ENCODE measurements at regions not wholly inside any gene's neighbourhood (a gene's known extent, or its start where the extent isn't known, plus 50 kb on each side); places are given as distances from the start of the nearest gene placed in this dataset.
A peak's percentile ranks its signal among the peaks of the same experiment; 100 is the strongest.

DNA sequence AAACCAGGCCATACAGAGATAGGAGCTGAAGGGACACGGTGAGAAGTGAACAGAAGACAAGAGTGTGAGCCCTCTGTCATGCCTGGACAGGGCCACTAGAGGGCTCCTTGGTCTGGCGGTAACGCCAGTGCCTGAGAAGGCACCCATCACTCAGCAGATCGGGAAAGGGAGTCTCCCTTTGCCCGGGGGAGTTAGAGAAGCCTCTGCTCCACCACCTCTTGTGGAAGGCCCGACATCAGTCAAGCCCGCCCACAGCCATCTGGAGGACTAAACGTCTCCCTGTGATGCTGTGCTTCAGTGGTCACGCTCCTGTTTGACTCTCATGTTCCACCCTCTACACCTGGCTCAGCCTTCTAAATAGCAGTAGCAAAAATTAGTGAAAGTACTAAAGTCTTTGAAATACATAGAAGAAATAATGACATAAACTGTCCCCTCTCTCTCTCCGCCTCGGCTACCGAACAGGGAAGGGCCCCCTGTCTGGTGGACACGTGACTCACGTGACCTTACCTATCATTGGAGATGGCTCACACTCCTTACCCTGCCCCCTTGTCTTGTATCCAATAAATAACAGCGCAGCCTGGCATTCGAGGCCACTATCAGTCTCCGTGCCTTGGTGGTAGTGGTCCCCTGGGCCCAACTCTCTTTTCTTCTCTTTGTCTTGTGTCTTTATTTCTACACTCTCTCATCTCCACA lies 66.7 kb downstream of the RPP21 start:
- Histone ChIP-seq H3K4me3 (ENCODE audit: low read depth, low read length) (no peak overlapping the region), H3K27me3 (ENCODE audit: insufficient read depth, low read depth, severe bottlenecking) (peaks cover 97% of the 10 kb centered on the region), H3K27ac (no peak overlapping the region), H3K36me3 (no peaks in the 10 kb centered on the region), H3K9me3 (ENCODE audit: severe bottlenecking) (peaks cover 26% of the 10 kb centered on the region)
- DNase-seq, result peak; percentile 92
- TF ChIP-seq, protein P1, sequence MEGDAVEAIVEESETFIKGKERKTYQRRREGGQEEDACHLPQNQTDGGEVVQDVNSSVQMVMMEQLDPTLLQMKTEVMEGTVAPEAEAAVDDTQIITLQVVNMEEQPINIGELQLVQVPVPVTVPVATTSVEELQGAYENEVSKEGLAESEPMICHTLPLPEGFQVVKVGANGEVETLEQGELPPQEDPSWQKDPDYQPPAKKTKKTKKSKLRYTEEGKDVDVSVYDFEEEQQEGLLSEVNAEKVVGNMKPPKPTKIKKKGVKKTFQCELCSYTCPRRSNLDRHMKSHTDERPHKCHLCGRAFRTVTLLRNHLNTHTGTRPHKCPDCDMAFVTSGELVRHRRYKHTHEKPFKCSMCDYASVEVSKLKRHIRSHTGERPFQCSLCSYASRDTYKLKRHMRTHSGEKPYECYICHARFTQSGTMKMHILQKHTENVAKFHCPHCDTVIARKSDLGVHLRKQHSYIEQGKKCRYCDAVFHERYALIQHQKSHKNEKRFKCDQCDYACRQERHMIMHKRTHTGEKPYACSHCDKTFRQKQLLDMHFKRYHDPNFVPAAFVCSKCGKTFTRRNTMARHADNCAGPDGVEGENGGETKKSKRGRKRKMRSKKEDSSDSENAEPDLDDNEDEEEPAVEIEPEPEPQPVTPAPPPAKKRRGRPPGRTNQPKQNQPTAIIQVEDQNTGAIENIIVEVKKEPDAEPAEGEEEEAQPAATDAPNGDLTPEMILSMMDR (IDR thresholded peaks at IDR 0.05; ENCODE audit: low read depth, low read length), result peak; percentile 92

DNA sequence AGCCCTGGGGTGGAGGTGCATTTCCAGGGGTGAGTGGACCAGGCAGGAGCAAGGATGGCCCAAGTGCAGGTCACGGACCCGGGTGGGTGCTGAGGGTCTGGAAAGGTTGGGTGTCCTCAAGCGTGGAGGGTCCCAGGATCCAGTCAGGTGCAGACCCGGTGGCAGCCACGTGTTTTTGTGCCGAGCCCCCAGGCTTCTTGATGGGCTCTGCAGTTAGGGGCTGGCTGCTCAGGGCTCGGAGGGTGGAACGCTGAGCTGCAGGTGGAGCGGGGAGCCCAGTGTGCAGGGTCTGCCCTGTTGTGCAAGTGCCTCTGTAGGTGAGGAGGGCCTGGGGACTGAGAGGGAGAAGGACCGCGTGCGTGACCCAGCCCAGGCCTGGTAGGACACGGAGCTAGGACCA lies 70.9 kb upstream of the HLA-E start:
- Histone ChIP-seq H3K27me3 (ENCODE audit: insufficient read depth, low read depth, severe bottlenecking) (peaks cover 88% of the 10 kb centered on the region), H3K9me3 (ENCODE audit: severe bottlenecking) (peaks cover 5% of the 10 kb centered on the region), H3K27ac (no peak overlapping the region), H3K36me3 (no peaks in the 10 kb centered on the region), H3K4me3 (ENCODE audit: low read depth, low read length) (no peak overlapping the region)
- no peak for DNase-seq
- TF ChIP-seq, protein P1 (IDR thresholded peaks at IDR 0.05; ENCODE audit: low read depth, low read length), result no peak

DNA sequence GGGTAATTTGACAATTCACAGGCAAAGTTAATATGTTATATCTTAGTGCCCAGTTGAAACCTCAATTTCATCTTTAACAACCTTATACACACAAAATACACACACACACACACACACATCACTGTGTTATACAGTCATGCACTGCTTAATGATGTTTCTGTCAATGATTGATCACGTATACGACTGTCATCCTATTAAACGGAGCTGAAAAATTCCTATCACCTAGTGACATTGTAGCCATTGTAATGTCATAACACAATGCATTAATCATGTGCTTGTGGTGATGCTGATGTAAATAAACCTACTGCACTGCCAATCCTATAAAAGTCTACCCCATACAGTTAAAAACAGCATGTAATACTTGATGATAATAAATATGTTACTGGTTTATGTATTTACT lies 64.8 kb upstream of the HLA-E start:
- Histone ChIP-seq H3K27ac (no peak overlapping the region), H3K27me3 (ENCODE audit: insufficient read depth, low read depth, severe bottlenecking) (peaks cover 88% of the 10 kb centered on the region), H3K9me3 (ENCODE audit: severe bottlenecking) (peaks cover 14% of the 10 kb centered on the region), H3K4me3 (ENCODE audit: low read depth, low read length) (no peak overlapping the region), H3K36me3 (no peaks in the 10 kb centered on the region)
- DNase-seq, result no peak
- TF ChIP-seq, protein P1 (IDR thresholded peaks at IDR 0.05; ENCODE audit: low read depth, low read length), result no peak

All from WERI-Rb-1 (cell line).